ENCODE measurements at regions not wholly inside any gene's neighbourhood (a gene's known extent, or its start where the extent isn't known, plus 50 kb on each side); places are given as distances from the start of the nearest gene placed in this dataset.

GRCh38 chr2:6623746-6624145 is 242.0 kb downstream of the CMPK2 start (continued):
- no peak for TF ChIP-seq SIN3A (IDR thresholded peaks at IDR 0.05; ENCODE audit: low read depth)
- no peak for TF ChIP-seq POLR2AphosphoS5 (IDR thresholded peaks at IDR 0.05; ENCODE audit: low read depth, low read length)
- no peak for TF ChIP-seq POLR2A (IDR thresholded peaks at IDR 0.05; ENCODE audit: borderline replicate concordance, extremely low read depth, insufficient read depth, insufficient read length)
- no peak for TF ChIP-seq RAD21 (IDR thresholded peaks at IDR 0.05; ENCODE audit: low read depth)
- no peak for TF ChIP-seq SP1 (IDR thresholded peaks at IDR 0.05; ENCODE audit: low read depth)
- no peak for TF ChIP-seq REST (IDR thresholded peaks at IDR 0.05; ENCODE audit: low read depth)
- no peak for TF ChIP-seq ZNF274 (IDR thresholded peaks at IDR 0.05; ENCODE audit: low read depth, low read length)

- ChIA-PET RAD21 (ENCODE audit: low non-redundant PET in 1 of 2, low total read pairs in 2 of 2, uncharacterized antibody in 2 of 2, unreplicated experiment in 2 of 2) (no interaction called here), POLR2A (no interaction called here), CTCF (no interaction called here)
- no TSS peak for BruUV-seq (replicated peaks)
- Histone ChIP-seq H3K4me1 (ENCODE audit: control insufficient read depth in 1 of 2, insufficient read depth in 2 of 2, low read length in 2 of 2) (no peaks in the 10 kb centered on the region), H3K9me3 (ENCODE audit: control insufficient read depth in 1 of 2, insufficient read depth in 1 of 2, low read depth in 1 of 2, low read length in 2 of 2) (no peaks in the 10 kb centered on the region; a peak in 1 of 4 replicates), H3K4me2 (ENCODE audit: low read length) (no peak overlapping the region), H3K36me3 (ENCODE audit: control insufficient read depth in 1 of 2, insufficient read depth in 2 of 2, low read length in 2 of 2) (no peaks in the 10 kb centered on the region), H3K4me3 (replicated peaks in 1 of 2; ENCODE audit: low read depth in 1 of 2, low read length in 2 of 2) (no peak overlapping the region), H3K9ac (ENCODE audit: low read length) (no peak overlapping the region), H3K27me3 (ENCODE audit: insufficient read depth, low read length) (no peaks in the 10 kb centered on the region), H3K79me2 (ENCODE audit: insufficient read depth, low read length) (no peaks in the 10 kb centered on the region), H4K20me1 (ENCODE audit: insufficient read depth) (no peaks in the 10 kb centered on the region), H3K27ac (ENCODE audit: low read depth, low read length) (no peak overlapping the region), H2AFZ (ENCODE audit: low read depth, low read length, poor library complexity, severe bottlenecking) (no peak overlapping the region), H3K9me2 (ENCODE audit: insufficient read depth) (no peaks in the 10 kb centered on the region)
- no peak for DNase-seq (ENCODE audit: low read depth, low spot score)
- no peak for TF ChIP-seq EZH2phosphoT487 (IDR thresholded peaks at IDR 0.05; ENCODE audit: borderline replicate concordance)
- intact Hi-C loops (cut with micrococcal nuclease): no loop called here
- ATAC-seq: no peak
Measured at GRCh38 chr2:6626401-6627012, 239.2 kb downstream of the CMPK2 start.

All from HCT116 (cell line).